ENCODE measurements at regions not wholly inside any gene's neighbourhood (a gene's known extent, or its start where the extent isn't known, plus 50 kb on each side); places are given as distances from the start of the nearest gene placed in this dataset.

DNA sequence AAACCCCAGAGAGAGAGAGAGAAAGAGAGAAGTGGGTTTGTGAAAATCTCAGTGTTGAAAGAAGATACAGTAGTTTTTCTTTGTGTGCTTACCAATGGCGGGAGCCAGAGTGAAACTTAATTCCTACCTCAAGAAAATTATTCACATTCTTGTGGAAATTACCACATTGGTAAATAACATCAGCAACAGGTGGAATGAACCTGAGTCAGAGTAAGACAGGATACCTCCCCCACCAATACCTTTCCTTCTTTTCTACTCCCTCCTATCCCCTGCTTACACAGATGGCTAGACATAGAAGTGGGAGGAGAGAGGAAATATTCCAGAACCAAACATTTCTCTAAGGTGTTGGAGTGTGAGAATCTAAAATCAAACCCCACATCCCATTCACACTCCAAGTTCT lies 793.9 kb downstream of the SORCS3 start:
- TF ChIP-seq, protein P1, sequence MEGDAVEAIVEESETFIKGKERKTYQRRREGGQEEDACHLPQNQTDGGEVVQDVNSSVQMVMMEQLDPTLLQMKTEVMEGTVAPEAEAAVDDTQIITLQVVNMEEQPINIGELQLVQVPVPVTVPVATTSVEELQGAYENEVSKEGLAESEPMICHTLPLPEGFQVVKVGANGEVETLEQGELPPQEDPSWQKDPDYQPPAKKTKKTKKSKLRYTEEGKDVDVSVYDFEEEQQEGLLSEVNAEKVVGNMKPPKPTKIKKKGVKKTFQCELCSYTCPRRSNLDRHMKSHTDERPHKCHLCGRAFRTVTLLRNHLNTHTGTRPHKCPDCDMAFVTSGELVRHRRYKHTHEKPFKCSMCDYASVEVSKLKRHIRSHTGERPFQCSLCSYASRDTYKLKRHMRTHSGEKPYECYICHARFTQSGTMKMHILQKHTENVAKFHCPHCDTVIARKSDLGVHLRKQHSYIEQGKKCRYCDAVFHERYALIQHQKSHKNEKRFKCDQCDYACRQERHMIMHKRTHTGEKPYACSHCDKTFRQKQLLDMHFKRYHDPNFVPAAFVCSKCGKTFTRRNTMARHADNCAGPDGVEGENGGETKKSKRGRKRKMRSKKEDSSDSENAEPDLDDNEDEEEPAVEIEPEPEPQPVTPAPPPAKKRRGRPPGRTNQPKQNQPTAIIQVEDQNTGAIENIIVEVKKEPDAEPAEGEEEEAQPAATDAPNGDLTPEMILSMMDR (optimal IDR thresholded peaks at IDR 0.05 in 1 of 3, IDR thresholded peaks at IDR 0.05 in 1 of 3, conservative IDR thresholded peaks at IDR 0.05 in 1 of 3; ENCODE audit: extremely low read depth in 1 of 3, insufficient read depth in 2 of 3, low read length in 3 of 3), result no peak
- no peak for TF ChIP-seq EZH2 (IDR thresholded peaks at IDR 0.05; ENCODE audit: low read length)

All from keratinocyte (primary cell).